Upper lobe of left lung (tissue), 6 donors: ENCODE measurements at regions not wholly inside any gene's neighbourhood (a gene's known extent, or its start where the extent isn't known, plus 50 kb on each side); places are given as distances from the start of the nearest gene placed in this dataset.

ENCODE experiments used
- ATAC-seq, 2 donors: fragments of 200-7000 bp; cut with Tn5 transposase; one replicate each; pipeline ENCODE4 v1.9.1; 2022; ENCODE audit warnings: mild to moderate bottlenecking in 2 of 2, moderate library complexity in 2 of 2; ENCODE audit not compliant: low FRiP score in 2 of 2
- DNase-seq, 2 donors: peaks; one replicate each; pipeline ENCODE4 v3.0.0-alpha.2; 2019 to 2020
- H3K27ac ChIP-seq, 4 donors: fragments of 200-600 bp; sonication (generic); one replicate each; pipeline ENCODE4 v1.5.1; 2016 to 2019
- H3K27me3 ChIP-seq, 4 donors: fragments of 200-600 bp; sonication (generic); one replicate each; pipeline ENCODE4 v1.5.1; 2017 to 2019
- H3K36me3 ChIP-seq, 4 donors: fragments of 200-600 bp; sonication (generic); one replicate each; pipeline ENCODE4 v1.5.1; 2016 to 2019
- H3K4me1 ChIP-seq, 4 donors: fragments of 200-600 bp; sonication (generic); one replicate each; pipeline ENCODE4 v1.5.1; 2018 to 2019
- H3K4me3 ChIP-seq, 4 donors: fragments of 200-600 bp; sonication (generic); one replicate each; pipeline ENCODE4 v1.5.1; 2017 to 2019; ENCODE audit warnings: mild to moderate bottlenecking in 2 of 4, moderate library complexity in 1 of 4
- H3K9me3 ChIP-seq, 4 donors: fragments of 200-600 bp; sonication (generic); one replicate each; pipeline ENCODE4 v1.5.1; 2018 to 2019
- CTCF ChIP-seq, 6 experiments: fragments of 450-650 bp in 4 of 6; fragments of 200-600 bp in 2 of 6; sonication (generic) in 2 of 6; IDR thresholded peaks; one replicate each; pipeline ENCODE4 v1.5.1; 2016 to 2019; ENCODE audit warnings: antibody characterized with exemption in 6 of 6
- EP300 ChIP-seq, 4 donors: sonication (generic); formaldehyde crosslinking; IDR thresholded peaks; one replicate each; pipeline ENCODE4 v1.5.1; 2017; ENCODE audit warnings: antibody characterized with exemption in 4 of 4, control low read depth in 2 of 4
- POLR2A ChIP-seq, 4 donors: fragments of 450-650 bp; IDR thresholded peaks; one replicate each; pipeline ENCODE4 v1.5.1; 2016 to 2017; ENCODE audit warnings: antibody characterized with exemption in 4 of 4, mild to moderate bottlenecking in 2 of 4
- POLR2AphosphoS5 ChIP-seq, 2 donors: sonication (generic); formaldehyde crosslinking; IDR thresholded peaks; one replicate each; pipeline ENCODE4 v1.5.1; 2017; ENCODE audit warnings: antibody characterized with exemption in 2 of 2
- WGBS, 2 donors: methylation state at CpG; one replicate each; pipeline ENCODE4 v1.1.5; 2017 to 2018; 5-methylcytosine and 5-hydroxymethylcytosine counted together
- donor health status: DM: no; HTN: no; CAD: no; lungs with moderate emphysema.
- donor health status: DM: no; HTN: yes; CAD: no; lungs with severe emphysema.

- peaks cover 0 to 3% (median 0%) of the 10 kb centered on the region in 4 donors for H3K4me1 ChIP-seq
- H3K27ac ChIP-seq = no peak overlapping the region
- 56 to 59% methylated on average over 1 of the region's 1 CpG for WGBS, 2 donors
- no peak overlapping the region for H3K4me3 ChIP-seq
- no peaks in the 10 kb centered on the region for H3K9me3 ChIP-seq
- no peak for DNase-seq
- H3K36me3 ChIP-seq = no peaks in the 10 kb centered on the region
- TF ChIP-seq POLR2AphosphoS5 (IDR thresholded peaks at IDR 0.05) (no peak), POLR2A (IDR thresholded peaks at IDR 0.05) (no peak), CTCF (IDR thresholded peaks at IDR 0.05) (no peak), EP300 (IDR thresholded peaks at IDR 0.05) (no peak)
- H3K27me3 ChIP-seq = no peaks in the 10 kb centered on the region
- no peak for ATAC-seq
Observed at GRCh38 chr15:96160800-96161199, 169.7 kb upstream of the NR2F2 start.

- no peaks in the 10 kb centered on the region for H3K9me3 ChIP-seq
- no peaks in the 10 kb centered on the region for H3K27me3 ChIP-seq
- peaks cover 0 to 3% (median 0%) of the 10 kb centered on the region in 4 donors for H3K4me1 ChIP-seq
- 81% methylated on average over 2 of the region's 2 CpGs for WGBS, 2 donors
- no peak for TF ChIP-seq CTCF (IDR thresholded peaks at IDR 0.05)
- no peak for TF ChIP-seq POLR2A (IDR thresholded peaks at IDR 0.05)
- no peak for TF ChIP-seq POLR2AphosphoS5 (IDR thresholded peaks at IDR 0.05)
- TF ChIP-seq EP300 (IDR thresholded peaks at IDR 0.05) = no peak
- no peak overlapping the region for H3K4me3 ChIP-seq
- no peak for ATAC-seq
- H3K27ac ChIP-seq = no peak overlapping the region
- DNase-seq = no peak
- H3K36me3 ChIP-seq = no peaks in the 10 kb centered on the region
Observed at GRCh38 chr15:96162322-96162721, 168.2 kb upstream of the NR2F2 start.

- 68 to 70% methylated on average over 4 of the region's 4 CpGs for WGBS, 2 donors
- Histone ChIP-seq H3K4me3 (no peak overlapping the region), H3K27ac (no peak overlapping the region), H3K36me3 (no peaks in the 10 kb centered on the region), H3K9me3 (no peaks in the 10 kb centered on the region), H3K4me1 (no peaks in the 10 kb centered on the region), H3K27me3 (no peaks in the 10 kb centered on the region)
- TF ChIP-seq POLR2A (IDR thresholded peaks at IDR 0.05) (no peak), CTCF (IDR thresholded peaks at IDR 0.05) (no peak), EP300 (IDR thresholded peaks at IDR 0.05) (no peak), POLR2AphosphoS5 (IDR thresholded peaks at IDR 0.05) (no peak)
- no peak for DNase-seq
- no peak for ATAC-seq
Observed at GRCh38 chr15:96165081-96165480, 165.4 kb upstream of the NR2F2 start.

GRCh38 chr15:96165775-96166174 is 164.7 kb upstream of the NR2F2 start:
- 82 to 96% methylated on average over 2 of the region's 2 CpGs for WGBS, 2 donors
- no peak overlapping the region for H3K4me3 ChIP-seq
- H3K4me1 ChIP-seq = no peaks in the 10 kb centered on the region
- H3K9me3 ChIP-seq = no peaks in the 10 kb centered on the region
- H3K27me3 ChIP-seq = no peaks in the 10 kb centered on the region
- H3K36me3 ChIP-seq = no peaks in the 10 kb centered on the region
- no peak overlapping the region for H3K27ac ChIP-seq
- no peak for TF ChIP-seq EP300 (IDR thresholded peaks at IDR 0.05)
- TF ChIP-seq CTCF (IDR thresholded peaks at IDR 0.05) = no peak
- TF ChIP-seq POLR2A (IDR thresholded peaks at IDR 0.05) = no peak
- TF ChIP-seq POLR2AphosphoS5 (IDR thresholded peaks at IDR 0.05) = no peak
- ATAC-seq (no peak), DNase-seq (no peak)
